BE2C (cell line): ENCODE measurements at regions not wholly inside any gene's neighbourhood (a gene's known extent, or its start where the extent isn't known, plus 50 kb on each side); places are given as distances from the start of the nearest gene placed in this dataset.

Experiments used
- DNase-seq: peaks from one replicate; pipeline ENCODE4 v3.0.0-alpha.2; 2020
- H3K27me3 ChIP-seq: fragments of 250-450 bp; sonication (Bioruptor Pico); 2 replicates; pipeline ENCODE4 v1.5.1; 2020; ENCODE audit warnings: mild to moderate bottlenecking
- H3K36me3 ChIP-seq: fragments of 250-450 bp; sonication (Bioruptor Pico); 2 replicates; pipeline ENCODE4 v1.5.1; 2020; ENCODE audit warnings: mild to moderate bottlenecking
- H3K4me1 ChIP-seq: fragments of 250-450 bp; sonication (Bioruptor Pico); 2 replicates; pipeline ENCODE4 v1.5.1; 2020
- H3K4me3 ChIP-seq: 2 replicates; pipeline ENCODE4 v1.5.1; 2011; ENCODE audit warnings: low read depth, low read length
- H3K9me3 ChIP-seq: fragments of 250-450 bp; sonication (Bioruptor Pico); 2 replicates; pipeline ENCODE4 v1.5.1; 2020
- TF ChIP-seq, protein P1 (sequence below): IDR thresholded peaks from 2 replicates; pipeline ENCODE4 v1.5.1; 2012; ENCODE audit warnings: mild to moderate bottlenecking, low read depth, low read length

DNA sequence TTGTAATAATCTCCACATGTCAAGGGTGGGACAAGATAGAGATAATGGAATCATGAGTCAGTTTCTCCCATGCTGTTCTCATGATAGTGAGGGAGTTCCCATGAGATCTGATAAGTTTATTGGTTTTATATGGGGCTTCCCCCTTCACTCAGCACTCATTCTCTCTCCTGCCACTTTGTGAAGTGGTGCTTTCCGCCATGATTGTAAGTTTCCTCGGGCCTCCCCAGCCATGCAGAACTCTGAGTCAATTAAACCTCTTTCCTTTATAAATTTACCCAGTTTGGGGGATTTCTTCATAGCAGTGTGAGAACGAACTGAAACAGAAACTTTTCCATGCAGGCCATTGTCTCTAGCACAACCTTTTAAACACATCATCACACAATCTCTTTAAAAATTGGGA lies 221.5 kb upstream of the BRINP3 start:
- no peak for DNase-seq
- H3K27me3 ChIP-seq, result no peaks in the 10 kb centered on the region
- H3K36me3 ChIP-seq, result no peaks in the 10 kb centered on the region
- H3K9me3 ChIP-seq, result no peaks in the 10 kb centered on the region
- TF ChIP-seq, protein P1, sequence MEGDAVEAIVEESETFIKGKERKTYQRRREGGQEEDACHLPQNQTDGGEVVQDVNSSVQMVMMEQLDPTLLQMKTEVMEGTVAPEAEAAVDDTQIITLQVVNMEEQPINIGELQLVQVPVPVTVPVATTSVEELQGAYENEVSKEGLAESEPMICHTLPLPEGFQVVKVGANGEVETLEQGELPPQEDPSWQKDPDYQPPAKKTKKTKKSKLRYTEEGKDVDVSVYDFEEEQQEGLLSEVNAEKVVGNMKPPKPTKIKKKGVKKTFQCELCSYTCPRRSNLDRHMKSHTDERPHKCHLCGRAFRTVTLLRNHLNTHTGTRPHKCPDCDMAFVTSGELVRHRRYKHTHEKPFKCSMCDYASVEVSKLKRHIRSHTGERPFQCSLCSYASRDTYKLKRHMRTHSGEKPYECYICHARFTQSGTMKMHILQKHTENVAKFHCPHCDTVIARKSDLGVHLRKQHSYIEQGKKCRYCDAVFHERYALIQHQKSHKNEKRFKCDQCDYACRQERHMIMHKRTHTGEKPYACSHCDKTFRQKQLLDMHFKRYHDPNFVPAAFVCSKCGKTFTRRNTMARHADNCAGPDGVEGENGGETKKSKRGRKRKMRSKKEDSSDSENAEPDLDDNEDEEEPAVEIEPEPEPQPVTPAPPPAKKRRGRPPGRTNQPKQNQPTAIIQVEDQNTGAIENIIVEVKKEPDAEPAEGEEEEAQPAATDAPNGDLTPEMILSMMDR, result no peak
- no peak overlapping the region for H3K4me3 ChIP-seq
- no peaks in the 10 kb centered on the region for H3K4me1 ChIP-seq

DNA sequence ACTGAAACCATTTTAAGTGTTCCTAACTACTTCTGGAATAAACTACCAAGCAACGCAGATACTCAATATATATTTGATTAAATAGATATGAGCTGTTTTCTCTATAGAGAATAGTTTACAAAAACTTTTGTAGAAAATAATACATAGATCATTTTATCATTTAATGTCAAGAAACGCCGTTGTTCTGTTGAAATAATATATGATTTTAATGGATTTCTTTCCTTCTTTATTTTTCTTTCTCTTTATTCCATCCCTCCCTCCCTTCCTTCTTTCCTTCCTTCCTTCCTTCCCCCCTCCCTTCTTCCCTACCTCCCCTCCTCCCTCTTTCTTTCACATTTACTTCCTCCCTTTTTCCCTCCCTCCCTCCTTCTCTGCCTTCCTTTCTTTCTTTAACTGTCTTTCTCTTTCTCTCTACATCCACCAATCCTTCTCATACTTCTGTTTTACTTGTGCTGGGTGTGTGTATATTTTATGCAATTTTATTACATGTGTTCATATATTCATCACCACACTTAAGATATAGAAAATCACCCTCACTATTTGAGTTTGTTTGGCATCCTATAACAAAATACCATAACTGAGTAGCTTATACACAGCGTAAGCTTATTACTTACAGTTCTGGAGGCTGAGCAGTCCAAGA lies 230.9 kb upstream of the BRINP3 start:
- no peak for DNase-seq
- Histone ChIP-seq H3K27me3 (no peaks in the 10 kb centered on the region), H3K36me3 (no peaks in the 10 kb centered on the region), H3K4me3 (no peak overlapping the region), H3K4me1 (no peaks in the 10 kb centered on the region), H3K9me3 (no peaks in the 10 kb centered on the region)
- TF ChIP-seq, protein P1, result no peak

DNA sequence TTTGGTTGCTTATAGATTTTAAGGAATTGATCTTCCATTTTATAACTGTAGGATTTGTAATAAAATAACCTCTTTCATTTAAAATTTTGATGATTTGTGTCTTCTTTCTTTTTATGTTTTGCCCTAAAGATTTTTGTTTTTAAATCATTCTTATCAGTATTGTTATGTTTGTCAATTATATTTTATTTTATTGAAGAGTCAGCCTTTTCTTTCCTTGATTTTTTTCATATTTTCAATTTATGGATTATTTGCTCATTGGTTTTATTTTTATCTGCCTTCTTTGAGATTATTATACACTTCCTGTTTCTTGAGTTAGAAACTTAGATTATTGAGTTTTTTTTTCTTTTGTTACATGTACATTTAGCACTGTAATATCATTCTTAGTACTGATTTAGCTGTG lies 233.4 kb upstream of the BRINP3 start:
- H3K27me3 ChIP-seq, result no peaks in the 10 kb centered on the region
- TF ChIP-seq, protein P1, result no peak
- H3K4me1 ChIP-seq, result no peaks in the 10 kb centered on the region
- H3K4me3 ChIP-seq, result no peak overlapping the region
- no peaks in the 10 kb centered on the region for H3K36me3 ChIP-seq
- H3K9me3 ChIP-seq, result no peaks in the 10 kb centered on the region
- no peak for DNase-seq

DNA sequence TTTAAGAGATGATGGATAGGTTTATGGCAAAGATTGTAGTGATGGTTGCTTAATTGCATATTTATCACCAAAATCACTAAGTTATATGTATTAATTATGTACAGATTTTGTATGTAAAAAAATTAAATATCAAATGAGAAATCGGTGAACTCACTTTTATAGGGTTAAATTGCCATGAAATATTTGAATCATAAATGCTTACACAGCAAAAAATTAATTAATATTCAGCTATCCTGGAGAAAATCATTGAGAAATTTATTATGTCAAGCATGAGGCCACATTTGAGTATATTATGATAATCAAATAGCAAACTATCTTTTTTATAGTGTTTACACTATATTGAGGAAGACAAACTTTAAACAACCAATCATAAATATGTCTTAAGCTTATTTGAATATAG lies 239.4 kb upstream of the BRINP3 start:
- no peak for DNase-seq
- Histone ChIP-seq H3K4me1 (no peaks in the 10 kb centered on the region), H3K4me3 (no peak overlapping the region), H3K9me3 (no peaks in the 10 kb centered on the region), H3K27me3 (no peaks in the 10 kb centered on the region), H3K36me3 (no peaks in the 10 kb centered on the region)
- TF ChIP-seq, protein P1, result no peak

DNA sequence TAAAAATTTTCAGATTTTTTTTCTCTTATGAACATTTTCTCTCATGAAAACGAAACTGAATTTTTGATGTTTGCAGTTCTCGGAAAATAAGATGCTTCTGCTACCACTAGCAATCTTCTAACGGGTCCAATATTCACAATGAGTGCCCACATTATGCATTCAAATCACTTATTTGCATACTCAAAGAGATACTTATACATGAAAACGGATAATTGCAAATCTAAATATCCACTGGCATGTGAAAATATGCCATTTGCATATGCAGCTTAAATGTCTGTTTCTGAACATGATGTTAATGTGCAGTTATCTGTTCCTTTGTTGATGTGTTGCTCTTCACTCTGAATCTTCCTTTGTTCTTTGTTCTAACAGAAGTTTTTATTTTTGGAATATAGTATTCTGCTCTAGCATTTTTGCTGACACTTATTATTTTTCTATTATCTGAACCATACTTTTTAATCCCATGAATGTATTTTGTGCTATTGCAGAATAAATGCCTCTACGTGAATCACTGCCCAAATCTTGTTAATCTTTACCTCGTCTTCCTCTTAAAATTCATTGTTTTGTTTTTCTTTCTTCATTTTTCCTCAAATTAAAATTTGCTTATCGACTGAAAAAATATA lies 259.4 kb upstream of the BRINP3 start:
- H3K9me3 ChIP-seq, result no peaks in the 10 kb centered on the region
- H3K27me3 ChIP-seq, result no peaks in the 10 kb centered on the region
- no peak overlapping the region for H3K4me3 ChIP-seq
- no peak for DNase-seq
- H3K4me1 ChIP-seq, result no peaks in the 10 kb centered on the region; the same call in 1 of the 2 replicates
- TF ChIP-seq, protein P1, result no peak
- no peaks in the 10 kb centered on the region for H3K36me3 ChIP-seq

DNA sequence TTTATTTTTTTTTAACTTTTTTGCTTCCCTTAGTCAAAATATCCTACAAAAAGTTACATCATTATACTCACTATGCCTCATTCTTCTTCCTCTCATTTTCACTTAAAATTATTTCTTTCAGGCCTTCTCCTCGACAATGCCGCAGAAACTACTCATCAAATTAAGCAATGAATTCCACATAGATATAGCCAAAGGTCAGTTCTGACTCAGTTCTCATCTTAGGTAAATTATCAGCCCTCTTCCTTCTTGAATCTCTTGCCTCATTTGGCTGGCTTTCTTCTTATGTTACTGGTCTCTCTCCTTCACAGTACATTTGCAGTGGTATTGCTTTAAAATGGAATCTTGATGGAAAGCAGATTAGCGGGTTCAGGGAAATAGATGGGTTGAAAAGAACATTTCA lies 260.7 kb upstream of the BRINP3 start:
- no peaks in the 10 kb centered on the region for H3K9me3 ChIP-seq
- DNase-seq, result no peak
- TF ChIP-seq, protein P1, result no peak
- no peaks in the 10 kb centered on the region for H3K36me3 ChIP-seq
- H3K27me3 ChIP-seq, result no peaks in the 10 kb centered on the region
- H3K4me3 ChIP-seq, result no peak overlapping the region
- H3K4me1 ChIP-seq, result no peaks in the 10 kb centered on the region; the same call in 1 of the 2 replicates
